Chondrocyte (in vitro differentiated cells): ENCODE measurements at regions not wholly inside any gene's neighbourhood (a gene's known extent, or its start where the extent isn't known, plus 50 kb on each side); places are given as distances from the start of the nearest gene placed in this dataset.
"Not testable (repeated sequence)": the region's sequence is repeated elsewhere in the genome, so short reads cannot be mapped to it uniquely, and the experiment has no call there.

Experiments
- DNase-seq: peaks from one replicate; pipeline ENCODE4 v3.0.0; 2021; ENCODE audit warnings: mixed read lengths, low spot score
- H3K27ac Mint-ChIP-seq: one replicate; pipeline ENCODE4 v1.8.0; 2021; ENCODE audit warnings: mild to moderate bottlenecking, moderate library complexity, mixed read lengths; ENCODE audit not compliant: unreplicated experiment
- H3K27me3 Mint-ChIP-seq: 2 replicates; pipeline ENCODE4 v1.8.0; 2021; ENCODE audit warnings: low read depth, mixed read lengths
- H3K36me3 Mint-ChIP-seq: 2 replicates; pipeline ENCODE4 v1.8.0; 2021; ENCODE audit warnings: low read depth, mixed read lengths
- H3K4me1 Mint-ChIP-seq: 2 replicates; pipeline ENCODE4 v1.8.0; 2021; ENCODE audit warnings: low read depth, mild to moderate bottlenecking, mixed read lengths
- H3K4me3 Mint-ChIP-seq: one replicate; pipeline ENCODE4 v1.8.0; 2021; ENCODE audit warnings: mild to moderate bottlenecking, moderate library complexity, mixed read lengths; ENCODE audit not compliant: unreplicated experiment
- H3K9me3 Mint-ChIP-seq: 2 replicates; pipeline ENCODE4 v1.8.0; 2021; ENCODE audit warnings: low read depth, mixed read lengths
- CTCF ChIP-seq: fragments of 200-600 bp; sonication (generic); IDR thresholded peaks from 2 replicates; pipeline ENCODE4 v1.5.0; 2021; ENCODE audit warnings: antibody characterized with exemption, mild to moderate bottlenecking, moderate library complexity

- H3K9me3 Mint-ChIP-seq, H3K4me3 Mint-ChIP-seq, DNase-seq, H3K27ac Mint-ChIP-seq, H3K36me3 Mint-ChIP-seq, H3K27me3 Mint-ChIP-seq, H3K4me1 Mint-ChIP-seq: not testable (repeated sequence)
These were observed 54.2 kb downstream of the DBET start for GRCh38 chr4:190118519-190118918.

- not testable (repeated sequence) for DNase-seq, H3K27ac Mint-ChIP-seq, H3K36me3 Mint-ChIP-seq, H3K4me1 Mint-ChIP-seq, H3K27me3 Mint-ChIP-seq, H3K4me3 Mint-ChIP-seq, H3K9me3 Mint-ChIP-seq
These were observed 54.1 kb upstream of the DUX4 start for GRCh38 chr4:190119474-190119873.

- H3K27ac Mint-ChIP-seq, DNase-seq, H3K9me3 Mint-ChIP-seq, H3K36me3 Mint-ChIP-seq, H3K4me3 Mint-ChIP-seq, H3K27me3 Mint-ChIP-seq, H3K4me1 Mint-ChIP-seq: not testable (repeated sequence)
These were observed 53.5 kb upstream of the DUX4 start for GRCh38 chr4:190120111-190120514.

- H3K4me1 Mint-ChIP-seq, H3K27ac Mint-ChIP-seq, H3K36me3 Mint-ChIP-seq, H3K4me3 Mint-ChIP-seq, DNase-seq, H3K9me3 Mint-ChIP-seq, H3K27me3 Mint-ChIP-seq: not testable (repeated sequence)
- TF ChIP-seq CTCF: peak; percentile 76
These were observed 53.0 kb upstream of the DUX4 start for GRCh38 chr4:190120537-190121001.

- H3K36me3 Mint-ChIP-seq, H3K4me3 Mint-ChIP-seq, H3K4me1 Mint-ChIP-seq, H3K9me3 Mint-ChIP-seq, DNase-seq, H3K27me3 Mint-ChIP-seq, H3K27ac Mint-ChIP-seq: not testable (repeated sequence)
These were observed 52.4 kb upstream of the DUX4 start for GRCh38 chr4:190121076-190121671.

GRCh38 chr4:190121759-190122158 is 51.8 kb upstream of the DUX4 start:
- no peak for TF ChIP-seq CTCF
- Mint-ChIP-seq H3K4me1 (no peaks in the 10 kb centered on the region), H3K36me3 (no peaks in the 10 kb centered on the region), H3K9me3 (peaks cover 3% of the 10 kb centered on the region), H3K27me3 (no peaks in the 10 kb centered on the region), H3K4me3 (no peak overlapping the region), H3K27ac (no peak overlapping the region)
- DNase-seq: no peak

GRCh38 chr4:190122161-190123142 is 51.1 kb upstream of the DUX4 start:
- peak; percentile 94 for DNase-seq
- not testable (repeated sequence) for H3K27me3 Mint-ChIP-seq, H3K4me1 Mint-ChIP-seq, H3K4me3 Mint-ChIP-seq, H3K36me3 Mint-ChIP-seq, H3K9me3 Mint-ChIP-seq
- peak overlapping the region; percentile 66 for H3K27ac Mint-ChIP-seq
